ENCODE measurements at regions not wholly inside any gene's neighbourhood (a gene's known extent, or its start where the extent isn't known, plus 50 kb on each side); places are given as distances from the start of the nearest gene placed in this dataset.

- DNase-seq (ENCODE audit: low spot score) = no peak
- TF ChIP-seq, protein P1, sequence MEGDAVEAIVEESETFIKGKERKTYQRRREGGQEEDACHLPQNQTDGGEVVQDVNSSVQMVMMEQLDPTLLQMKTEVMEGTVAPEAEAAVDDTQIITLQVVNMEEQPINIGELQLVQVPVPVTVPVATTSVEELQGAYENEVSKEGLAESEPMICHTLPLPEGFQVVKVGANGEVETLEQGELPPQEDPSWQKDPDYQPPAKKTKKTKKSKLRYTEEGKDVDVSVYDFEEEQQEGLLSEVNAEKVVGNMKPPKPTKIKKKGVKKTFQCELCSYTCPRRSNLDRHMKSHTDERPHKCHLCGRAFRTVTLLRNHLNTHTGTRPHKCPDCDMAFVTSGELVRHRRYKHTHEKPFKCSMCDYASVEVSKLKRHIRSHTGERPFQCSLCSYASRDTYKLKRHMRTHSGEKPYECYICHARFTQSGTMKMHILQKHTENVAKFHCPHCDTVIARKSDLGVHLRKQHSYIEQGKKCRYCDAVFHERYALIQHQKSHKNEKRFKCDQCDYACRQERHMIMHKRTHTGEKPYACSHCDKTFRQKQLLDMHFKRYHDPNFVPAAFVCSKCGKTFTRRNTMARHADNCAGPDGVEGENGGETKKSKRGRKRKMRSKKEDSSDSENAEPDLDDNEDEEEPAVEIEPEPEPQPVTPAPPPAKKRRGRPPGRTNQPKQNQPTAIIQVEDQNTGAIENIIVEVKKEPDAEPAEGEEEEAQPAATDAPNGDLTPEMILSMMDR (IDR thresholded peaks at IDR 0.05; ENCODE audit: extremely low read depth, missing control alignments) = no peak
Measured at GRCh38 chr1:113210248-113210647, 137.2 kb downstream of the LRIG2 start.

DNA sequence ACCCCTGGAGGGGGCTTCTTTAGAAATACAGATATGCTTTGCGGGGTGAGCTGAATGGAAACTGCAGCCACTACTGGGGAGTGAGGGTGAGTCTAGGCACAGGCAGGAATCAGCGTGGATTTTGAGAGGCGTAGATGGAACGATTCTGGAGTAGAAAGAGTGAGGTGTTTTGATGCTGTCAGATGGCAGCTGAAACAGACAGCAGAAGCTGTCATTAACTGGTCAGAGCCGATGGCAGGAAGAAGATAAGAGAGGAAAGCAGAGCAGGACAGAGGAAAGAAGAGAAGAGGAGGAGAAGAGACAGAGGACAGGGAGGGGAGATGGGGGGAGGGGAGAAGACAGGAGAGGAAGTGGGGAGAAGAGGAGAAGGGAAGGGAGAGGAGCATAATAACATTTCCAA is 138.5 kb downstream of the LRIG2 start:
- TF ChIP-seq, protein P1 (IDR thresholded peaks at IDR 0.05; ENCODE audit: extremely low read depth, missing control alignments) = no peak
- DNase-seq (ENCODE audit: low spot score) = no peak

GRCh38 chr1:113215015-113215414 is 142.0 kb downstream of the LRIG2 start:
- no peak for DNase-seq (ENCODE audit: low spot score)
- TF ChIP-seq, protein P1 (IDR thresholded peaks at IDR 0.05; ENCODE audit: extremely low read depth, missing control alignments) = no peak

DNA sequence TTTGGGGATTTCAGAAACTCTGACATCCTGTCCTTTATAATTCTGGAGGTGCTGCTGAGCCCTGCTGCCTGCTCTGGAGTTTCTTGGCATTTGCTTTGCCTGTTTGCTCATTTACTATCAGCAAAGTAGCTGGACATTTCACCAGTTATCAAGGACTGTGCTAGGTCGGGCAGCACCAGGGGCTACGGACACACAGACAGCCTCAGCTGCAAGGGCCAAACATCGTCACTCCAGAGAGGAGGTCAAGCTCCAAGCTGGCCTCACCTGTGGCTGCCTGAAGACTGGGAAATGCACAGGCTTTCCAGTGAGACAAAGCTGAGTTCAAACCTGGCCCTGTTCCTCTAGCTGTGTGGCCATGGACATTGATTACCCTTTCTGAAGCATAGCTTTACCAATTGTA is 143.7 kb downstream of the LRIG2 start:
- TF ChIP-seq, protein P1 (IDR thresholded peaks at IDR 0.05; ENCODE audit: extremely low read depth, missing control alignments) = no peak
- no peak for DNase-seq (ENCODE audit: low spot score)

GRCh38 chr1:113217447-113218208 is 144.6 kb downstream of the LRIG2 start:
- no peak for DNase-seq (ENCODE audit: low spot score)
- TF ChIP-seq, protein P1 (IDR thresholded peaks at IDR 0.05; ENCODE audit: extremely low read depth, missing control alignments) = no peak

DNA sequence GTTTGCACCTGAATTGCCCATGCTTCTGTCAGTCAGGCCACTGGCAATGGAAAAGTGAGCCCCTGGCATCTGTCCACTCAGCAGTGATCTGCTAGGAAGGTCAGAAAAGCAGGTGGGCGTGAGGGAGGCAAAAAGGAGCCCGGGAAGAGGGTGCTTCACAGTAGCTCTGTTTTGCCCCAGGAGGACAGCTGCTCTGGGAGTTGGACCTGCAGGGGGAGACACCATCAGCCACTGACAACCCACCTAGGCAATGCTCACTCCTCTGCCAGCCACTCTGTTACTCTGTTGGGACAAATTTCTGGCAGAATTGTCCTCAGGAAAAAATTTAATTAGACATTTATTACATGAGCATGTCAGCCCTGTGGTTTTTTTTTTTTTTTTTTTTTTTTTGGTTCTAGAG is 146.4 kb downstream of the LRIG2 start:
- DNase-seq (ENCODE audit: low spot score) = no peak
- TF ChIP-seq, protein P1 (IDR thresholded peaks at IDR 0.05; ENCODE audit: extremely low read depth, missing control alignments) = no peak

DNA sequence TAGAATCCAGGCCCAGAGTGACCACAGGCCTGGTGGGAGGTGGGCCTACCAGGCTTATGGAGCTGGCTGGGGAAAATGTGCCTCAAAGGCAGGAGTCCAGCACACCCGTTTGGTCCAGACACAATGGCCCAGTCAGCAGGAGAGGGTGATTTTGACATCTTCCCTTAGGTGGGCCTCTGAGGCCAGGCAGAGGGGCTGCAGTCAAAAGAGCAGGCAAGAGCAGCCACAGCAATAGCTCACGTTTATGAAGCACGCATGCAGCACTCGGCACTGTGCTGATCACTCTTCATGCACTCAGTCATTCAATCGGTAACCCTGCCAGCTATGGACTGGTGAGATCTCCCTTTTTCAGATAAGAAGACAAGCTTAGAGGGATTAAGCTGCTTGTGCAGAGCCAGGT is 146.8 kb downstream of the LRIG2 start:
- TF ChIP-seq, protein P1 (IDR thresholded peaks at IDR 0.05; ENCODE audit: extremely low read depth, missing control alignments) = no peak
- no peak for DNase-seq (ENCODE audit: low spot score)

All from GM20000 (cell line).